B cell (primary cell): ENCODE measurements at regions not wholly inside any gene's neighbourhood (a gene's known extent, or its start where the extent isn't known, plus 50 kb on each side); places are given as distances from the start of the nearest gene placed in this dataset.

ENCODE experiments used
- ATAC-seq: fragments of 200-7000 bp; cut with Tn5 transposase; one replicate; pipeline ENCODE4 v1.10.0; 2021; ENCODE audit warnings: low read depth, mild to moderate bottlenecking, moderate number of reproducible peaks, moderate library complexity
- CTCF ChIA-PET: fragments of 350-600 bp; sonication (Branson Sonifier 250); formaldehyde crosslinking; loops from one replicate; lab custom pipeline; 2021; ENCODE audit warnings: antibody characterized with exemption, inconsistent platforms; lab: Charles Lee
- POLR2A ChIA-PET: fragments of 350-600 bp; sonication (Branson Sonifier 250); formaldehyde crosslinking; loops from one replicate; lab custom pipeline; 2021; ENCODE audit warnings: antibody characterized with exemption; lab: Charles Lee
- DNase-seq: peaks from one replicate; pipeline ENCODE4 v3.0.0; 2013
- H2AFZ ChIP-seq: 2 replicates; pipeline ENCODE4 v1.6.1; 2012; ENCODE audit warnings: mild to moderate bottlenecking, low read depth, low read length; ENCODE audit not compliant: insufficient read depth, poor library complexity, severe bottlenecking
- H3K27ac ChIP-seq, 2 donors: 1 replicate in 1 of 2; 2 replicates in 1 of 2; pipeline ENCODE4 v1.5.1; 2012 to 2013; ENCODE audit warnings: low read length in 2 of 2, mild to moderate bottlenecking in 2 of 2, moderate library complexity in 1 of 2
- H3K27me3 ChIP-seq, 4 experiments: fragments of 200-600 bp in 1 of 4; sonication (generic) in 1 of 4; replicated peaks in 1 of 4; 1 replicate in 2 of 4; 2 replicates in 2 of 4; pipeline versions ENCODE4 v1.6.1 to v1.7.0; 2013 to 2016; ENCODE audit warnings: low read length in 3 of 4, mild to moderate bottlenecking in 2 of 4, mixed read lengths in 1 of 4, moderate library complexity in 1 of 4; ENCODE audit not compliant: insufficient read depth in 4 of 4, control insufficient read depth in 3 of 4; ENCODE audit errors: control extremely low read depth in 1 of 4
- H3K36me3 ChIP-seq, 2 experiments: replicated peaks in 1 of 2; 1 replicate in 1 of 2; 2 replicates in 1 of 2; pipeline versions ENCODE4 v1.6.1 to v1.7.1; 2013; ENCODE audit warnings: low read length in 1 of 2; ENCODE audit not compliant: insufficient read depth in 2 of 2, control insufficient read depth in 1 of 2; ENCODE audit errors: control extremely low read depth in 1 of 2, extremely low read depth in 1 of 2
- H3K4me1 ChIP-seq, 2 donors: fragments of 200-600 bp in 1 of 2; sonication (generic) in 1 of 2; 1 replicate in 1 of 2; 2 replicates in 1 of 2; pipeline versions ENCODE4 v1.5.1 to v1.6.1; 2013 to 2017; ENCODE audit warnings: low read length in 2 of 2; ENCODE audit not compliant: control insufficient read depth in 2 of 2, insufficient read depth in 2 of 2
- H3K4me2 ChIP-seq: replicated peaks from 2 replicates; pipeline ENCODE3; 2012; ENCODE audit warnings: mild to moderate bottlenecking, low read depth, low read length; ENCODE audit not compliant: poor library complexity, severe bottlenecking
- H3K4me3 ChIP-seq, 5 experiments: fragments of 200-600 bp in 1 of 5; sonication (generic) in 1 of 5; 1 replicate in 3 of 5; 2 replicates in 2 of 5; pipeline versions ENCODE4 v1.5.1 to v1.7.0; 2011 to 2016; ENCODE audit warnings: low read length in 4 of 5, mild to moderate bottlenecking in 4 of 5, low read depth in 2 of 5, control low read depth in 1 of 5, moderate library complexity in 1 of 5; ENCODE audit not compliant: insufficient read depth in 1 of 5; ENCODE audit errors: control extremely low read depth in 1 of 5, extremely low read depth in 1 of 5
- H3K79me2 ChIP-seq: fragments of 200-600 bp; sonication (generic); one replicate; pipeline ENCODE4 v1.6.0; 2016; ENCODE audit warnings: low read length; ENCODE audit not compliant: control insufficient read depth, insufficient read depth
- H3K9ac ChIP-seq: fragments of 200-600 bp; sonication (generic); 2 replicates; pipeline ENCODE4 v1.6.1; 2017; ENCODE audit warnings: mild to moderate bottlenecking, low read length, moderate library complexity
- H3K9me3 ChIP-seq, 3 donors: one replicate each; pipeline versions ENCODE4 v1.6.1 to v1.7.1; 2013; ENCODE audit warnings: low read length in 2 of 3; ENCODE audit not compliant: control insufficient read depth in 2 of 3, insufficient read depth in 1 of 3; ENCODE audit errors: control extremely low read depth in 1 of 3
- H4K20me1 ChIP-seq: 2 replicates; pipeline ENCODE4 v1.6.0; 2012; ENCODE audit warnings: mild to moderate bottlenecking, low read length; ENCODE audit not compliant: insufficient read depth, control insufficient read depth, poor library complexity, severe bottlenecking
- H3K27ac Mint-ChIP-seq: one replicate; pipeline ENCODE4 v1.8.0; 2021; ENCODE audit warnings: mixed read lengths
- H3K27me3 Mint-ChIP-seq: one replicate; pipeline ENCODE4 v1.8.0; 2021; ENCODE audit warnings: mixed read lengths
- H3K4me1 Mint-ChIP-seq: one replicate; pipeline ENCODE4 v1.8.0; 2021; ENCODE audit warnings: mixed read lengths
- H3K4me3 Mint-ChIP-seq: one replicate; pipeline ENCODE4 v1.8.0; 2021; ENCODE audit warnings: mixed read lengths
- H3K9me3 Mint-ChIP-seq: one replicate; pipeline ENCODE4 v1.8.0; 2022; ENCODE audit warnings: mixed read lengths; ENCODE audit not compliant: insufficient read depth
- CTCF ChIP-seq: fragments of 200-600 bp; IDR thresholded peaks from one replicate; pipeline ENCODE4 v1.8.0; 2022; ENCODE audit warnings: antibody characterized with exemption, mild to moderate bottlenecking
- EZH2 ChIP-seq: IDR thresholded peaks from 2 replicates; pipeline ENCODE4 v1.6.1; 2012; ENCODE audit warnings: borderline replicate concordance, low read depth, mild to moderate bottlenecking, moderate library complexity, low read length; ENCODE audit not compliant: insufficient read depth, poor library complexity, severe bottlenecking
- WGBS: methylation state at CpG from one replicate; pipeline ENCODE4 v1.1.5; 2013; ENCODE audit warnings: missing lambda C conversion rate; ENCODE audit not compliant: insufficient coverage; 5-methylcytosine and 5-hydroxymethylcytosine counted together
- intact Hi-C: fragments of 100-400 bp; cut with micrococcal nuclease; formaldehyde crosslinking; loops from one replicate; pipeline ENCODE4 v1.10.0; 2022

GRCh38 chr3:174417573-174417972 lies 441.6 kb upstream of the NAALADL2 start:
- no peaks in the 10 kb centered on the region for H3K4me1 ChIP-seq
- no peaks in the 10 kb centered on the region for H3K27me3 ChIP-seq
- H4K20me1 ChIP-seq, result no peaks in the 10 kb centered on the region
- ChIA-PET CTCF (no interaction called here), POLR2A (no interaction called here)
- H3K4me3 ChIP-seq, result no peak overlapping the region
- H3K4me3 Mint-ChIP-seq, result no peak overlapping the region
- no peak overlapping the region for H3K4me2 ChIP-seq
- no peak overlapping the region for H3K27ac Mint-ChIP-seq
- DNase-seq (no peak), ATAC-seq (no peak)
- no peaks in the 10 kb centered on the region for H3K9me3 Mint-ChIP-seq
- no peaks in the 10 kb centered on the region for H3K36me3 ChIP-seq
- H3K9ac ChIP-seq, result no peak overlapping the region
- intact Hi-C loops, result no loop called here
- H3K27ac ChIP-seq, result no peak overlapping the region
- H3K4me1 Mint-ChIP-seq, result no peaks in the 10 kb centered on the region
- WGBS, result 43% methylated on average over 1 of the region's 4 CpGs
- no peak overlapping the region for H2AFZ ChIP-seq
- no peak for TF ChIP-seq EZH2
- TF ChIP-seq CTCF, result no peak
- peaks cover 0 to 5% (median 0%) of the 10 kb centered on the region in 3 donors for H3K9me3 ChIP-seq
- no peaks in the 10 kb centered on the region for H3K79me2 ChIP-seq
- H3K27me3 Mint-ChIP-seq, result no peaks in the 10 kb centered on the region

GRCh38 chr3:174419216-174419615 lies 439.9 kb upstream of the NAALADL2 start:
- Histone ChIP-seq H3K27ac (no peak overlapping the region), H3K4me2 (no peak overlapping the region), H3K4me1 (no peaks in the 10 kb centered on the region), H3K36me3 (no peaks in the 10 kb centered on the region), H2AFZ (no peak overlapping the region), H3K4me3 (no peak overlapping the region), H4K20me1 (no peaks in the 10 kb centered on the region), H3K9me3 (peaks cover 0 to 5% (median 0%) of the 10 kb centered on the region in 3 donors), H3K79me2 (no peaks in the 10 kb centered on the region), H3K9ac (no peak overlapping the region), H3K27me3 (no peaks in the 10 kb centered on the region)
- no peaks in the 10 kb centered on the region for H3K27me3 Mint-ChIP-seq
- H3K4me1 Mint-ChIP-seq, result no peaks in the 10 kb centered on the region
- no CpG with 5 or more reads among the region's 1 CpG for WGBS
- intact Hi-C loops, result no loop called here
- ChIA-PET POLR2A (no interaction called here), CTCF (no interaction called here)
- no peak overlapping the region for H3K4me3 Mint-ChIP-seq
- H3K27ac Mint-ChIP-seq, result no peak overlapping the region
- no peaks in the 10 kb centered on the region for H3K9me3 Mint-ChIP-seq
- no peak for TF ChIP-seq CTCF
- no peak for TF ChIP-seq EZH2
- DNase-seq (no peak), ATAC-seq (no peak)
